ENCODE measurements at regions not wholly inside any gene's neighbourhood (a gene's known extent, or its start where the extent isn't known, plus 50 kb on each side); places are given as distances from the start of the nearest gene placed in this dataset.
"Not testable (repeated sequence)": the region's sequence is repeated elsewhere in the genome, so short reads cannot be mapped to it uniquely, and the experiment has no call there.

GRCh38 chr2:95670686-95671085 lies 78.9 kb downstream of the TRIM43 start:
- no peak overlapping the region for H3K4me3 ChIP-seq (ENCODE audit: low read depth, low read length)
- no peak for TF ChIP-seq CTCF (IDR thresholded peaks at IDR 0.05; ENCODE audit: control insufficient read depth, extremely low read depth, insufficient read depth)
- no peak for DNase-seq (ENCODE audit: low read depth)

- H3K4me3 ChIP-seq (ENCODE audit: low read depth, low read length), result not testable (repeated sequence)
Observed at GRCh38 chr2:95671171-95671570, 79.4 kb downstream of the TRIM43 start.

GRCh38 chr2:95671992-95672391 lies 80.2 kb downstream of the TRIM43 start:
- not testable (repeated sequence) for H3K4me3 ChIP-seq (ENCODE audit: low read depth, low read length); DNase-seq (ENCODE audit: low read depth)

More at GRCh38 chr2:95671171-95671570, 79.4 kb downstream of the TRIM43 start:
- DNase-seq (ENCODE audit: low read depth), result not testable (repeated sequence)

GRCh38 chr2:95672500-95672899 lies 80.7 kb downstream of the TRIM43 start:
- H3K4me3 ChIP-seq (ENCODE audit: low read depth, low read length); DNase-seq (ENCODE audit: low read depth): not testable (repeated sequence)

- no peak for TF ChIP-seq CTCF (IDR thresholded peaks at IDR 0.05; ENCODE audit: control insufficient read depth, extremely low read depth, insufficient read depth)
- no peak overlapping the region for H3K4me3 ChIP-seq (ENCODE audit: low read depth, low read length)
- no peak for DNase-seq (ENCODE audit: low read depth)
Observed at GRCh38 chr2:95674186-95674585, 82.4 kb downstream of the TRIM43 start.

GRCh38 chr2:95676573-95676972 lies 84.8 kb downstream of the TRIM43 start:
- not testable (repeated sequence) for DNase-seq (ENCODE audit: low read depth); H3K4me3 ChIP-seq (ENCODE audit: low read depth, low read length)

GRCh38 chr2:95677346-95677745 lies 85.5 kb downstream of the TRIM43 start:
- no peak for DNase-seq (ENCODE audit: low read depth)
- H3K4me3 ChIP-seq (ENCODE audit: low read depth, low read length), result no peak overlapping the region
- TF ChIP-seq CTCF (IDR thresholded peaks at IDR 0.05; ENCODE audit: control insufficient read depth, extremely low read depth, insufficient read depth), result no peak

GRCh38 chr2:95677833-95678232 lies 86.0 kb downstream of the TRIM43 start:
- not testable (repeated sequence) for DNase-seq (ENCODE audit: low read depth); H3K4me3 ChIP-seq (ENCODE audit: low read depth, low read length)

- not testable (repeated sequence) for DNase-seq (ENCODE audit: low read depth)
Observed at GRCh38 chr2:95681158-95681557, 89.4 kb downstream of the TRIM43 start.

GRCh38 chr2:95681589-95682081 lies 89.8 kb downstream of the TRIM43 start:
- not testable (repeated sequence) for H3K4me3 ChIP-seq (ENCODE audit: low read depth, low read length); DNase-seq (ENCODE audit: low read depth)

More at GRCh38 chr2:95681158-95681557, 89.4 kb downstream of the TRIM43 start:
- H3K4me3 ChIP-seq (ENCODE audit: low read depth, low read length), result not testable (repeated sequence)

GRCh38 chr2:95682889-95683517 lies 91.2 kb downstream of the TRIM43 start:
- H3K4me3 ChIP-seq (ENCODE audit: low read depth, low read length); DNase-seq (ENCODE audit: low read depth): not testable (repeated sequence)
